Panc1 (cell line): ENCODE measurements at regions not wholly inside any gene's neighbourhood (a gene's known extent, or its start where the extent isn't known, plus 50 kb on each side); places are given as distances from the start of the nearest gene placed in this dataset.
"Not testable (repeated sequence)": the region's sequence is repeated elsewhere in the genome, so short reads cannot be mapped to it uniquely, and the experiment has no call there.

Experiments used
- CTCF ChIP-seq: fragments of 450-650 bp; IDR thresholded peaks from 2 replicates; pipeline ENCODE4 v1.5.1; 2017; ENCODE audit warnings: mild to moderate bottlenecking
- POLR2AphosphoS5 ChIP-seq: IDR thresholded peaks from 2 replicates; pipeline ENCODE4 v1.6.1; 2012; ENCODE audit warnings: mild to moderate bottlenecking, low read depth, low read length, moderate library complexity
- REST ChIP-seq, 2 experiments: IDR thresholded peaks; 2 replicates each; pipeline ENCODE4 v1.6.1; 2011 to 2012; ENCODE audit warnings: low read depth in 2 of 2, control low read depth in 1 of 2, low read length in 1 of 2, mild to moderate bottlenecking in 1 of 2, moderate library complexity in 1 of 2; ENCODE audit not compliant: insufficient read depth in 1 of 2

- TF ChIP-seq CTCF; POLR2AphosphoS5; REST (IDR thresholded peaks at IDR 0.05; ENCODE audit: insufficient read depth in 1 of 2, low read depth in 2 of 2, low read length in 1 of 2): not testable (repeated sequence)
Measured at GRCh38 chr12:131234841-131235271, 281.1 kb downstream of the ADGRD1 start.
